Mesenchymal stem cell (in vitro differentiated cells and primary cell): ENCODE measurements at regions not wholly inside any gene's neighbourhood (a gene's known extent, or its start where the extent isn't known, plus 50 kb on each side); places are given as distances from the start of the nearest gene placed in this dataset.

Experiments
- DNase-seq: peaks from one replicate; pipeline ENCODE4 v3.0.0-alpha.2; 2013
- H2AFZ ChIP-seq: one replicate; pipeline ENCODE4 v1.6.1; 2013; ENCODE audit warnings: low read depth, mild to moderate bottlenecking, control low read depth, inconsistent platforms, low read length, moderate library complexity
- H2AK5ac ChIP-seq: 2 replicates; pipeline ENCODE4 v1.6.1; 2013; ENCODE audit warnings: low read length, moderate library complexity, mild to moderate bottlenecking, inconsistent platforms; ENCODE audit not compliant: severe bottlenecking
- H2BK120ac ChIP-seq: one replicate; pipeline ENCODE4 v1.6.1; 2013; ENCODE audit warnings: low read depth, mild to moderate bottlenecking, inconsistent platforms, low read length, moderate library complexity
- H2BK12ac ChIP-seq, 2 experiments: one replicate each; pipeline ENCODE4 v1.6.1; 2013; ENCODE audit warnings: inconsistent platforms in 2 of 2, low read length in 2 of 2, mild to moderate bottlenecking in 2 of 2, moderate library complexity in 2 of 2, control low read depth in 1 of 2
- H2BK15ac ChIP-seq: one replicate; pipeline ENCODE4 v1.6.1; 2013; ENCODE audit warnings: mild to moderate bottlenecking, low read depth, inconsistent platforms; ENCODE audit not compliant: poor library complexity, severe bottlenecking
- H2BK5ac ChIP-seq: 2 replicates; pipeline ENCODE4 v1.6.1; 2013; ENCODE audit warnings: low read depth, mild to moderate bottlenecking, low read length, control low read depth, inconsistent platforms; ENCODE audit not compliant: poor library complexity, severe bottlenecking
- H3K14ac ChIP-seq, 2 experiments: one replicate each; pipeline ENCODE4 v1.6.1; 2013; ENCODE audit warnings: inconsistent platforms in 2 of 2, low read length in 2 of 2, control low read depth in 1 of 2, mild to moderate bottlenecking in 1 of 2, moderate library complexity in 1 of 2
- H3K18ac ChIP-seq, 2 experiments: one replicate each; pipeline ENCODE4 v1.6.1; 2013; ENCODE audit warnings: inconsistent platforms in 2 of 2, low read length in 2 of 2, control low read depth in 1 of 2, low read depth in 1 of 2, mild to moderate bottlenecking in 1 of 2
- H3K23ac ChIP-seq, 2 experiments: one replicate each; pipeline ENCODE4 v1.6.1; 2013; ENCODE audit warnings: inconsistent platforms in 2 of 2, low read length in 2 of 2, mild to moderate bottlenecking in 2 of 2, moderate library complexity in 2 of 2, control low read depth in 1 of 2
- H3K27ac ChIP-seq: 2 replicates; pipeline ENCODE4 v1.5.1; 2013; ENCODE audit warnings: mild to moderate bottlenecking, moderate library complexity, low read length, control low read depth, inconsistent platforms; ENCODE audit not compliant: poor library complexity, severe bottlenecking
- H3K27me3 ChIP-seq, 2 experiments: 2 replicates each; pipeline versions ENCODE4 v1.6.1 to v1.7.0; 2013; ENCODE audit warnings: low read length in 2 of 2, mild to moderate bottlenecking in 2 of 2, moderate library complexity in 2 of 2, control low read depth in 1 of 2, inconsistent platforms in 1 of 2; ENCODE audit not compliant: control insufficient read depth in 1 of 2, insufficient read depth in 1 of 2
- H3K36me3 ChIP-seq, 2 experiments: 2 replicates each; pipeline versions ENCODE4 v1.6.1 to v1.7.0; 2013; ENCODE audit warnings: low read length in 2 of 2, control low read depth in 1 of 2, inconsistent platforms in 1 of 2, low read depth in 1 of 2, mild to moderate bottlenecking in 1 of 2; ENCODE audit not compliant: insufficient read depth in 2 of 2, control insufficient read depth in 1 of 2
- H3K4ac ChIP-seq, 2 experiments: one replicate each; pipeline ENCODE4 v1.6.1; 2013; ENCODE audit warnings: inconsistent platforms in 2 of 2, low read length in 2 of 2, mild to moderate bottlenecking in 2 of 2, moderate library complexity in 2 of 2, control low read depth in 1 of 2, low read depth in 1 of 2
- H3K4me1 ChIP-seq: 2 replicates; pipeline ENCODE4 v1.6.1; 2013; ENCODE audit warnings: low read depth, low read length, control low read depth; ENCODE audit not compliant: control insufficient read depth, insufficient read depth
- H3K4me2 ChIP-seq: 2 replicates; pipeline ENCODE4 v1.6.1; 2013; ENCODE audit warnings: low read length, mild to moderate bottlenecking, inconsistent platforms; ENCODE audit not compliant: poor library complexity, severe bottlenecking
- H3K4me3 ChIP-seq, 2 experiments: 2 replicates each; pipeline versions ENCODE4 v1.5.1 to v1.7.0; 2013; ENCODE audit warnings: low read length in 2 of 2, mild to moderate bottlenecking in 2 of 2, control low read depth in 1 of 2, low read depth in 1 of 2; ENCODE audit not compliant: insufficient read depth in 1 of 2
- H3K79me1 ChIP-seq: replicated peaks from 2 replicates; pipeline ENCODE4 v1.6.1; 2013; ENCODE audit warnings: mild to moderate bottlenecking, control low read depth, low read length, inconsistent platforms; ENCODE audit not compliant: poor library complexity, severe bottlenecking
- H3K9ac ChIP-seq: 2 replicates; pipeline ENCODE4 v1.7.0; 2013; ENCODE audit warnings: mild to moderate bottlenecking, low read length, moderate library complexity
- H3K9me3 ChIP-seq: 2 replicates; pipeline ENCODE4 v1.7.0; 2013; ENCODE audit warnings: mild to moderate bottlenecking, low read length; ENCODE audit not compliant: control insufficient read depth
- H4K8ac ChIP-seq: one replicate; pipeline ENCODE4 v1.6.1; 2013; ENCODE audit warnings: inconsistent platforms, mild to moderate bottlenecking, low read length, moderate library complexity
- H4K91ac ChIP-seq: one replicate; pipeline ENCODE4 v1.6.1; 2013; ENCODE audit warnings: mild to moderate bottlenecking, low read length, inconsistent platforms
- WGBS: methylation state at CpG from one replicate; pipeline ENCODE4 v1.1.7; 2013; ENCODE audit warnings: mixed read lengths; 5-methylcytosine and 5-hydroxymethylcytosine counted together

DNA sequence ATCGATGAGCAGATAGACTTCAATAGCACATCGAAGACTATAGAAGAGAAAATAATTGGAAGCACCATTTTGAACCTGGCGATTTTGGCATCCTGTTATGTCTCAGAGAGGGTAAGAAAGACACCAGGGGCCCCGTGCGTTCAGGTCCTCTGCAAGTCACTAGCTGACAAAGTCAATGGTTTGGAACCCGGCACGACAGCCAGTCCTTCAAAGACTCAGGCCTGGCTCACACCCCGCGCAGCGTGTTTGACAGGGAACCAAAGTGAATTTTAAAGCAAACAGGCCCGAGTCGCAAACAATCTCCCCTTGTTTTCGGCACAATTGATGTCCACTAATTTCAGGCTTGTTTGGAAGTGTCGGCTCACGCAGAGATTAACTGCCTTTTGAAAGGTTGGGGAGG is 716.6 kb downstream of the BRD1 start:
- no peaks in the 10 kb centered on the region for H3K79me1 ChIP-seq

DNA sequence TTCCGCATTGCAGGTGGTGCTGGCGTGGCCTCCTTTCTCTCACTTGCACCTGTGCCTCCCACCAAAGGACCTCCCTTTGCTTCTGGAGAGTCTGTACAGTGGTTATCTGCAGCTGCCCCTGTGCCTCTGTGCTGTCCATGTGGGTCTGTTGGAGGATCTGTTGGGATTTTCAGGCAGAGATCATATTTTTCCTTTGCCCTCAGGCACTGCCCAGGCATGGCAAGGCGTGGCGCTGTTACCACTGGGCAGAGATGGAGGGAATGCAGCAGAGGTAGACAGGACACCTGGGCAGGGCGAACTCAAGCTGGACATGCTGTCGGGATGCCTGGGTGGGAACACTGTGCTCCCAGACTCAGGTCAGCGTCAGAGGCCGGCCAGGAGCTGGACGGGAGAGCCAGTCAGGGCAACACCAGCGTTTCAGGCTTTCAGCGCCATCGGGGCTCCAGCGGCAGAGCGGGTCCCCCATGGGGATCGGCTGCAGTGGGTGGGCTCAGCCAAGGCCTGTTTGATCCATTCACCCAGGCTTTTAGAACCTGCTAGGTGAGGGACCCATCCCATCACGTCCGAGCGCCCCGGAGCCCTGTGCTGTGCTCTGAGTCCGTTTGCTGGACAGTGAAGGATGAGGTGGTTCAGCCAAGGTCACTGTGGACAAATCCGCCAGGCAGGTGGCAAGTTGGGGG is 718.9 kb downstream of the BRD1 start:
- Histone ChIP-seq H2AFZ (no peak overlapping the region), H3K18ac (no peak overlapping the region), H3K4me1 (no peaks in the 10 kb centered on the region), H4K8ac (no peak overlapping the region), H3K27ac (no peak overlapping the region), H2BK120ac (no peak overlapping the region), H3K36me3 (no peaks in the 10 kb centered on the region), H4K91ac (no peak overlapping the region), H3K23ac (no peak overlapping the region), H2AK5ac (no peak overlapping the region), H3K14ac (no peak overlapping the region), H2BK12ac (no peak overlapping the region), H2BK15ac (no peak overlapping the region), H3K4me3 (no peak overlapping the region), H3K4me2 (no peak overlapping the region), H3K27me3 (peaks cover 0 to 7% of the 10 kb centered on the region in 2 experiments), H3K9ac (no peak overlapping the region), H3K4ac (no peak overlapping the region), H3K9me3 (no peaks in the 10 kb centered on the region), H2BK5ac (no peak overlapping the region), H3K79me1 (no peaks in the 10 kb centered on the region)
- 80% methylated on average over 20 of the region's 21 CpGs for WGBS
- no peak for DNase-seq

More for the DNA sequence above, 716.6 kb downstream of the BRD1 start:
- H3K23ac ChIP-seq: no peak overlapping the region
- H3K4me3 ChIP-seq: no peak overlapping the region
- 87% methylated on average over 15 of the region's 15 CpGs for WGBS
- no peak for DNase-seq
- H4K91ac ChIP-seq: no peak overlapping the region
- no peak overlapping the region for H2BK15ac ChIP-seq
- no peak overlapping the region for H3K4ac ChIP-seq
- no peak overlapping the region for H3K9ac ChIP-seq
- no peaks in the 10 kb centered on the region for H3K9me3 ChIP-seq
- H3K4me1 ChIP-seq: no peaks in the 10 kb centered on the region
- H3K14ac ChIP-seq: no peak overlapping the region
- no peaks in the 10 kb centered on the region for H3K27me3 ChIP-seq
- H2AFZ ChIP-seq: no peak overlapping the region
- no peak overlapping the region for H2BK12ac ChIP-seq
- no peaks in the 10 kb centered on the region for H3K36me3 ChIP-seq
- H2AK5ac ChIP-seq: no peak overlapping the region
- no peak overlapping the region for H4K8ac ChIP-seq
- no peak overlapping the region for H3K4me2 ChIP-seq
- H3K18ac ChIP-seq: no peak overlapping the region
- no peak overlapping the region for H2BK120ac ChIP-seq
- H3K27ac ChIP-seq: no peak overlapping the region
- H2BK5ac ChIP-seq: no peak overlapping the region

DNA sequence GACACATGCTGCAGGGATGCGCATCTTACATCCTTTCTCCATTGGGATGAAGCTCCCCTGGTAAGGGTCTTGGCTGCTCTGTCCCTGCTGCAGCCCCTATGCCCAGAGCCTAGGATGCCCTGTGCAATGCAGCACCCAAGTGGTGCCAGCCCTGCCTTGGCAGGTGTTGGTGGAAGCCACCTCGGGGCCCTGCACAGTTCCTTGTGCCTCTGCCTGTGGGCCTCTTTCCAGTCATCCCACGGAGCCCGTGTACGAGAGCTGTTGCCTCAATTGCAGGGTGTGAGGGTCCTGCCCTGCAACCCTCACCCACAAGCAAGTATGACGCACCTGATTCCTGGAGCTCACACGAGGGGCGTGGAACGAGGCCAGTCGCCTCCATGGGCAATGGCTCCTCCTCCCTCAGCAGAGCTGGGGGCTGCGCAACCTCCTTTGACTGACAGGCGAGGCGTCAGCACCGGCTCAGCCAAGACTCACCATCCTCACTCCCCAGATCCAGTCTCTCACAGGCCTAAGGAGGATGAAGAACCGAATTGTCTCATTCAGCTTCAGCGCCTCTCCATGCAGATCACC is 719.6 kb downstream of the BRD1 start:
- no peaks in the 10 kb centered on the region for H3K9me3 ChIP-seq
- no peak overlapping the region for H3K27ac ChIP-seq
- no peaks in the 10 kb centered on the region for H3K79me1 ChIP-seq
- H4K8ac ChIP-seq: no peak overlapping the region
- H3K14ac ChIP-seq: no peak overlapping the region
- no peak overlapping the region for H2BK15ac ChIP-seq
- H3K18ac ChIP-seq: no peak overlapping the region
- H3K4me2 ChIP-seq: no peak overlapping the region
- no peak overlapping the region for H4K91ac ChIP-seq
- H3K4ac ChIP-seq: no peak overlapping the region
- H3K27me3 ChIP-seq: peaks cover 0 to 7% of the 10 kb centered on the region in 2 experiments
- no peak overlapping the region for H2BK5ac ChIP-seq
- H2BK12ac ChIP-seq: no peak overlapping the region
- no peak overlapping the region for H3K23ac ChIP-seq
- no peak overlapping the region for H3K9ac ChIP-seq
- no peak overlapping the region for H2AFZ ChIP-seq
- H3K4me1 ChIP-seq: no peaks in the 10 kb centered on the region
- WGBS: 86% methylated on average over 16 of the region's 16 CpGs
- no peak overlapping the region for H3K4me3 ChIP-seq
- no peak for DNase-seq
- H2AK5ac ChIP-seq: no peak overlapping the region
- no peaks in the 10 kb centered on the region for H3K36me3 ChIP-seq
- H2BK120ac ChIP-seq: no peak overlapping the region

DNA sequence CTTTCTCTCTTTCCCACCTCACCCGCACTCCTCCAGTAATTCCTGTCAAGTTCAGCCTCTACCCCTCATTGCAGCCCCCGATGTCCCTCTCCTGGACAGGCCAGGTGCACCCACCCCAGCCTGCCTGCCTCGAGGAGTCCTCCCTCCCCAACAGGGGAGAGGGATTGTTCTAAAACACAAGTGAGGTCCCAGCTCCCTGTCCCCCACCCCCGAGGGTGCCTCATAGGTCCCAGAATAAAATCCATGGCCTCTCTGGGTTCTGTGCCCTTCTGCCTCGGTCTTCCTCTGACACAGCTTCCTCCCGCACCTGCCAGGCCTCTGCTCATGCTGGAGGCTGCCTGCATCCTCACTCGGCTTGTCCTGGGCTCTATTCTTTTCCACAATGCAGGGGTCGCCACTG is 720.1 kb downstream of the BRD1 start:
- no peak overlapping the region for H3K27ac ChIP-seq
- no peak overlapping the region for H2BK15ac ChIP-seq
- no peak overlapping the region for H3K4ac ChIP-seq
- no peak overlapping the region for H2BK12ac ChIP-seq
- no peaks in the 10 kb centered on the region for H3K79me1 ChIP-seq
- H3K36me3 ChIP-seq: no peaks in the 10 kb centered on the region
- no peak for DNase-seq
- H3K4me3 ChIP-seq: no peak overlapping the region
- no peak overlapping the region for H2AFZ ChIP-seq
- H3K4me1 ChIP-seq: no peaks in the 10 kb centered on the region
- H2AK5ac ChIP-seq: no peak overlapping the region
- no peak overlapping the region for H4K91ac ChIP-seq
- H3K23ac ChIP-seq: no peak overlapping the region
- no peak overlapping the region for H3K14ac ChIP-seq
- H3K18ac ChIP-seq: no peak overlapping the region
- no peak overlapping the region for H3K4me2 ChIP-seq
- no peak overlapping the region for H4K8ac ChIP-seq
- WGBS: 64% methylated on average over 8 of the region's 8 CpGs
- no peak overlapping the region for H2BK5ac ChIP-seq
- H3K9ac ChIP-seq: no peak overlapping the region
- H3K27me3 ChIP-seq: peaks cover 0 to 7% of the 10 kb centered on the region in 2 experiments
- no peaks in the 10 kb centered on the region for H3K9me3 ChIP-seq
- H2BK120ac ChIP-seq: no peak overlapping the region
